ENCODE measurements at regions not wholly inside any gene's neighbourhood (a gene's known extent, or its start where the extent isn't known, plus 50 kb on each side); places are given as distances from the start of the nearest gene placed in this dataset.

DNA sequence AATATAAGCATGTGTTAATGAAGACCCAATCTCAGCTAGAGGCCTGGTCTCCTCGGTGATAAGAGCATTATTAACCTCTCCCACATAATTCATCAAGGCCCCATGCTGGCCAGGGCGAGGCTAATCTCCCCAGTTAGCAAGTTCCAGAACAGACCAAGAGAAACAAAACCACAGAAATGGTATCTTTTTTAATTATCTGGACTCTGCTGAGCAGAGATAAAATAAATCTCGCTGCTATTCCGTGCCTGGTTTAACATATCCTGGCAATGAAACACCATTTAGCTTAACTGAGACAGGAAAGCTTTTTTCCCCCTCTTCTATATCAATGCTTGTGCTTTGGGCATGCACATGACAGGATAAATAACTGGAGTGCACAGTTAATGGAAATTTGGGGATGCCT, 72.5 kb upstream of the ARHGEF3 start:
- TF ChIP-seq, protein P1, sequence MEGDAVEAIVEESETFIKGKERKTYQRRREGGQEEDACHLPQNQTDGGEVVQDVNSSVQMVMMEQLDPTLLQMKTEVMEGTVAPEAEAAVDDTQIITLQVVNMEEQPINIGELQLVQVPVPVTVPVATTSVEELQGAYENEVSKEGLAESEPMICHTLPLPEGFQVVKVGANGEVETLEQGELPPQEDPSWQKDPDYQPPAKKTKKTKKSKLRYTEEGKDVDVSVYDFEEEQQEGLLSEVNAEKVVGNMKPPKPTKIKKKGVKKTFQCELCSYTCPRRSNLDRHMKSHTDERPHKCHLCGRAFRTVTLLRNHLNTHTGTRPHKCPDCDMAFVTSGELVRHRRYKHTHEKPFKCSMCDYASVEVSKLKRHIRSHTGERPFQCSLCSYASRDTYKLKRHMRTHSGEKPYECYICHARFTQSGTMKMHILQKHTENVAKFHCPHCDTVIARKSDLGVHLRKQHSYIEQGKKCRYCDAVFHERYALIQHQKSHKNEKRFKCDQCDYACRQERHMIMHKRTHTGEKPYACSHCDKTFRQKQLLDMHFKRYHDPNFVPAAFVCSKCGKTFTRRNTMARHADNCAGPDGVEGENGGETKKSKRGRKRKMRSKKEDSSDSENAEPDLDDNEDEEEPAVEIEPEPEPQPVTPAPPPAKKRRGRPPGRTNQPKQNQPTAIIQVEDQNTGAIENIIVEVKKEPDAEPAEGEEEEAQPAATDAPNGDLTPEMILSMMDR (IDR thresholded peaks at IDR 0.05) = no peak
- no peak for TF ChIP-seq ZFX (IDR thresholded peaks at IDR 0.05; ENCODE audit: borderline replicate concordance)

Data from 22Rv1 (cell line).